Pancreas (tissue), 10 donors: ENCODE measurements at regions not wholly inside any gene's neighbourhood (a gene's known extent, or its start where the extent isn't known, plus 50 kb on each side); places are given as distances from the start of the nearest gene placed in this dataset.

ENCODE experiments used
- ATAC-seq, 4 donors: fragments of 200-7000 bp; cut with Tn5 transposase; one replicate each; pipeline versions ENCODE4 v1.8.0 to v1.9.1; 2020; ENCODE audit warnings: mild to moderate bottlenecking in 4 of 4, moderate library complexity in 4 of 4
- DNase-seq, 6 donors: peaks; one replicate each; pipeline ENCODE4 v3.0.0-alpha.2; 2020
- FAIRE-seq: peaks from 2 replicates; lab custom pipeline; 2012; peaks lifted over from hg19 to GRCh38; lab: Jason Lieb, UNC
- H3K27ac ChIP-seq, 4 donors: fragments of 200-600 bp; sonication (generic); 1 replicate in 3 of 4; 2 replicates in 1 of 4; pipeline versions ENCODE4 v1.5.0 to v1.8.0; 2020
- H3K27me3 ChIP-seq, 4 donors: fragments of 200-600 bp; one replicate each; pipeline ENCODE4 v1.8.0; 2021
- H3K36me3 ChIP-seq, 3 donors: fragments of 200-600 bp; sonication (generic) in 1 of 3; one replicate each; pipeline versions ENCODE4 v1.5.0 to v1.8.0; 2020 to 2021
- H3K4me1 ChIP-seq, 3 donors: fragments of 200-600 bp; one replicate each; pipeline ENCODE4 v1.8.0; 2021
- H3K4me3 ChIP-seq, 4 donors: fragments of 200-600 bp; sonication (generic) in 2 of 4; one replicate each; pipeline versions ENCODE4 v1.5.0 to v1.8.0; 2020 to 2021
- H3K9me3 ChIP-seq, 4 donors: fragments of 200-600 bp; one replicate each; pipeline ENCODE4 v1.8.0; 2021
- CTCF ChIP-seq, 4 donors: fragments of 200-600 bp; sonication (generic) in 3 of 4; IDR thresholded peaks; one replicate each; pipeline versions ENCODE4 v1.5.0 to v1.8.0; 2021; ENCODE audit warnings: antibody characterized with exemption in 4 of 4
- WGBS, 2 donors: extraction: QIAGEN DNeasy Blood & Tissue Kit; methylation state at CpG; one replicate each; pipeline ENCODE4 v1.1.7; 2013; 5-methylcytosine and 5-hydroxymethylcytosine counted together
- intact Hi-C, 3 donors: fragments of 100-400 bp; cut with DNase I; formaldehyde crosslinking; loops; one replicate each; pipeline versions ENCODE4 v1.11.1 to v1.14.2; 2022
- donor health status: healthy with polysubstance abuse.
- donor health status: DM: no; HTN: no; CAD: no; lungs with moderate emphysema.
- donor health status: DM: no; HTN: no; CAD: no.
- donor health status: control.
- donor health status: control.
- donor health status: Bipolar disorder and iron deficiency.
- donor health status: DM: yes; HTN: yes; CAD: no.
- donor health status: DM: no; HTN: no; CAD: no.
- donor health status: DM: no; HTN: no; CAD: no.
- donor health status: DM: yes; HTN: yes; CAD: no.

DNA sequence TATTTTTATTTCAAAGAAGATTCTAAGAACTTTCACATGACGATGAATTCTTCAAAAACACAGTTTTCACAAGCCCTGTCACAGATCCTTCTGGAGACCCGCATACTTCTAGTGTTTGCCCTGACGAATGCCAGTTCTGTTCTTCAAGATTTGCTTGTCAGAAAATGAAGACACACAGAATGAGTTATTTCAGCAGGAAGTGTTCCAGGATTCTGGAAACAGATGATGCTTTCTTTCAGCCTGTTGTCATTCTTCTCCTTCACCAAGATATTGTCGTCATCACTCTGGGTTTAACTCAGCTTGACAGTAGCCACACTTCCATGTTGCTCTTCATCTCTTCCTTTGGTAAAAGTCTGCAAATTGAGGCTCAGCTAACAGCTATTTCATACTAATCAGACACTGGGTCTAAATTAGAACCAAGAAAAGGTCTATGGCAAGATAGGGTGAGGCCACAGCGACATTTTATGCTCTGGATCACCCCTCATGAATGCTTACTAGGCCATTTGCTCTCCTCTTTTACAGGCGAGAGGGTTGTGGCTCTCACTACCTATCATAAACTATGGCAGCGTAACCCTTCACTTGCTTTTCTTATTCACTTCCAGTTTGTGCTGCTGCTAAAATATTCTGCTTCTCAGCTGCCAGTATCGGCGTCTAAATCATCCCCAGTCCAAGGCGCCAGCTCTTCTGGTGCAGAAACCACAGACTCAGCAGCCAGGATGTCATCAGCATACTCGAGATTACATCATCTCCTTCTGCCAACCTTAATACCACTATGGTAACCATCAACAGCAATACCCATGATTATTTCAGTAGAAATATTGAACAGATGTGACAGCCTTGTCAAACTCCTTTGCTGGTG, 159.6 kb upstream of the TBCA start:
- no peak for TF ChIP-seq CTCF (IDR thresholded peaks at IDR 0.05)
- no peak overlapping the region for H3K27ac ChIP-seq
- H3K9me3 ChIP-seq: no peaks in the 10 kb centered on the region
- H3K27me3 ChIP-seq: peaks cover 0 to 4% (median 0%) of the 10 kb centered on the region in 4 donors
- no peaks in the 10 kb centered on the region for H3K36me3 ChIP-seq
- no peak for FAIRE-seq
- no peak for ATAC-seq
- WGBS, 2 donors: 72 to 83% methylated on average over 11 of the region's 11 CpGs
- intact Hi-C loops: no loop called here
- no peak for DNase-seq
- no peaks in the 10 kb centered on the region for H3K4me1 ChIP-seq
- H3K4me3 ChIP-seq: no peak overlapping the region

DNA sequence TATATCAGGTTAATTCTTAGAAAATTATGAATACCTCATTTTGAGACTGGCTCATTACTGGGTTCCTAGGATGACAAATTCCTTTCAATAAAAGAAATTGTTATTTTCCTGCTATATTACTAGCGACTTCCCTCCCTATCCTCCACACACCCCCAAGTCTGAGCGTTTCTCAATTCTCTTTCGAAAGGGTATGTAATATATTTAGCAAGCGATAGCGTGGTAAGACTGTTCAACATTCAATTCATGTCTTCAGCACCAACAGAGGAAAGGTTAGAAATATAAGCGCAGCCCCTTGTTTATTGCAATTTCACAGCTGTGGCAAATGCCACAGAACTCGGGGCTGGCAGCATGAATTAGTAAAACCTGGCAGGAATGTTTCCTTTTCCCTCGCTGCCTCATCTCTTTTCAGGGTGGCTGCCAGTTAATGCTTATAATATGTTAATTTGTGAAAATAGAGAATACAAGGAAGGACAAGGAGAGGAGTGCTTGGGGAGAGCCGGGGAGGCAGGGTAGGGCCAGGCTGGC, 152.7 kb upstream of the TBCA start:
- H3K27me3 ChIP-seq: no peaks in the 10 kb centered on the region
- intact Hi-C loops: loop anchor here in 1 of 3 donors (10.0 kb wide), 1 partner anchor 1846 kb away; no protein-coding TSS in a partner anchor
- DNase-seq (no peak), FAIRE-seq (no peak), ATAC-seq (no peak)
- no peaks in the 10 kb centered on the region for H3K36me3 ChIP-seq
- H3K27ac ChIP-seq: no peak overlapping the region
- H3K4me3 ChIP-seq: no peak overlapping the region
- WGBS, 2 donors: 75 to 81% methylated on average over 9 of the region's 9 CpGs
- no peaks in the 10 kb centered on the region for H3K4me1 ChIP-seq
- H3K9me3 ChIP-seq: no peaks in the 10 kb centered on the region
- no peak for TF ChIP-seq CTCF (IDR thresholded peaks at IDR 0.05)

- ATAC-seq (no peak), DNase-seq (no peak), FAIRE-seq (no peak)
- Histone ChIP-seq H3K4me3 (no peak overlapping the region), H3K9me3 (no peaks in the 10 kb centered on the region), H3K27ac (no peak overlapping the region), H3K4me1 (no peaks in the 10 kb centered on the region), H3K27me3 (no peaks in the 10 kb centered on the region), H3K36me3 (no peaks in the 10 kb centered on the region)
- no peak for TF ChIP-seq CTCF (IDR thresholded peaks at IDR 0.05)
- intact Hi-C loops: loop anchor here in 1 of 3 donors (10.0 kb wide), 1 partner anchor 1848 kb away; no protein-coding TSS in a partner anchor
- WGBS, 2 donors: 43 to 70% methylated on average over 1 of the region's 1 CpG
These were observed 150.2 kb upstream of the TBCA start for GRCh38 chr5:77926337-77926736.

DNA sequence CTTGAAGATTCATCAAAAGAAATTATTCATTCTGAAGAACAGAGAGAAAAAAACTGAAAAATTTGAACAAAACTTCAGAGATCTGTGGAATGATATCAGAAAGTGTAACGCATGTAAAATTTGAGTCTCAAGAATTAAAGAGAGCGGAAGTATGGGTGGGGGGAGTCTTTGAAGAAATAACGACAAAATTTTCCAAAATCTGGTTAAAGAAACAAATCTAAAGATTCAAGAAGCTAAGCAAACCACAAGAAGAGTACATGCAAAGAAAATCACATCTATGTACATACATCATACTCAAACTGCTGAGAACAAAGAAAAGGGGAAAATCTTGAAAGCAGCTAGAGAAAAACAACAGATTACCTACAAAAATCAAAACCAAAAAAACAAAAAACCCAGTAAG, 149.4 kb upstream of the TBCA start:
- H3K36me3 ChIP-seq: no peaks in the 10 kb centered on the region
- 84 to 92% methylated on average over 3 of the region's 3 CpGs for WGBS, 2 donors
- no peaks in the 10 kb centered on the region for H3K27me3 ChIP-seq
- no peak overlapping the region for H3K27ac ChIP-seq
- intact Hi-C loops: loop anchor here in 1 of 3 donors (10.0 kb wide), 1 partner anchor 1849 kb away; no protein-coding TSS in a partner anchor
- no peaks in the 10 kb centered on the region for H3K4me1 ChIP-seq
- DNase-seq: no peak
- H3K9me3 ChIP-seq: no peaks in the 10 kb centered on the region
- H3K4me3 ChIP-seq: no peak overlapping the region
- ATAC-seq: no peak
- FAIRE-seq: no peak
- no peak for TF ChIP-seq CTCF (IDR thresholded peaks at IDR 0.05)

DNA sequence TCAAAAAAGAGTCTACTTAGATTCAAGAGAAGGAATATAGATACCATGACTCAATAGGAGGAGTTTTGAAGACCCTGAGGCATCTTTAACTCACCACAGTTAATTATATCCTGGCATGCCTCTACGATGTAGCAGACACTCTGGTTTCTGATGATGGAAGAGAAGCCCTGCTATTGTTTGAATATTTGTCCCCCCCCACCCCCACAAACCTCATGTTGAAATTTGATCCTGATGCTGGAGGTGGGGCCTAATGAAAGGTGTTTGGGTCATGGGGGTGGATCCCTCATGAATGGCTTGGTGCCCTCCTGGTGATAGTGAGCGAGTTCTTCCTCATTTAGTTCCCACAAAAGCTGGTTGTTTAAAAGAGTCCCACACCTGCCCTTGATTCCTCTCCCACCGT, 147.9 kb upstream of the TBCA start:
- intact Hi-C loops: loop anchor here in 1 of 3 donors (10.0 kb wide), 1 partner anchor 1851 kb away; no protein-coding TSS in a partner anchor
- DNase-seq (no peak), ATAC-seq (no peak), FAIRE-seq (no peak)
- H3K27ac ChIP-seq: no peak overlapping the region
- H3K4me1 ChIP-seq: no peaks in the 10 kb centered on the region
- TF ChIP-seq CTCF (IDR thresholded peaks at IDR 0.05): no peak
- no peaks in the 10 kb centered on the region for H3K36me3 ChIP-seq
- no peak overlapping the region for H3K4me3 ChIP-seq
- no peaks in the 10 kb centered on the region for H3K9me3 ChIP-seq
- H3K27me3 ChIP-seq: no peaks in the 10 kb centered on the region
- 34 to 42% methylated on average over 3 of the region's 3 CpGs for WGBS, 2 donors
